ENCODE measurements at regions not wholly inside any gene's neighbourhood (a gene's known extent, or its start where the extent isn't known, plus 50 kb on each side); places are given as distances from the start of the nearest gene placed in this dataset.
"Not testable (repeated sequence)": the region's sequence is repeated elsewhere in the genome, so short reads cannot be mapped to it uniquely, and the experiment has no call there.

DNA sequence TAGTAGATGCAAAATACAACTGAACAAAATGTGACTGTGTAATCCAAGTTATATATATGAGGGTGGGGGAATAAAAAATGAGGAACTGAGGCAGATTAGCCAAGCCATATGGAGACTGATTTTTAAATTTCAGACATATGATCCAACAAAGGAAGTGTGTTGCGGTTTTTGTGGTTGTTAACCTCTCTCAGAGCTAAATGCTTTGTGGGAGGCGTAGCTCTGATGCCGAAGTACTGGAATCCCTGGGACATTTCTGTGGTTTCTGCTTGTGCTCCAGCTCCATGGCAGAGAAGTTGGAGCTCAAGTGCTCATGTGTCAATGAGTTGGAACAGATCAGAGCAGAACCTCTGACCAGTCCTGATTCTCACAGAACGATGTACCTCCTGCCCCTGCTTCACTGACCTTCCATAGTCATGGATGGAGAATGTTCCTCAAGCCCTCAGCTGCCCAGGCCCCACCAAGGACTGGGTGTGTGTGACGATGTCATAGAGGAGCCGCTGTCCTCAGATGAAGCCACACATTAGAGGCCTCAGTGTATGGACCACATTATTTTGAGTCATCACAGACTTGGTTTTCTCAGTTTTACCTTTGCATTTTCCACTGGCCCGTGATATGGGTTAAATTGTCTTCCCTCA, 107.6 kb downstream of the SOX1 start:
- no peak for DNase-seq (ENCODE audit: low spot score)

DNA sequence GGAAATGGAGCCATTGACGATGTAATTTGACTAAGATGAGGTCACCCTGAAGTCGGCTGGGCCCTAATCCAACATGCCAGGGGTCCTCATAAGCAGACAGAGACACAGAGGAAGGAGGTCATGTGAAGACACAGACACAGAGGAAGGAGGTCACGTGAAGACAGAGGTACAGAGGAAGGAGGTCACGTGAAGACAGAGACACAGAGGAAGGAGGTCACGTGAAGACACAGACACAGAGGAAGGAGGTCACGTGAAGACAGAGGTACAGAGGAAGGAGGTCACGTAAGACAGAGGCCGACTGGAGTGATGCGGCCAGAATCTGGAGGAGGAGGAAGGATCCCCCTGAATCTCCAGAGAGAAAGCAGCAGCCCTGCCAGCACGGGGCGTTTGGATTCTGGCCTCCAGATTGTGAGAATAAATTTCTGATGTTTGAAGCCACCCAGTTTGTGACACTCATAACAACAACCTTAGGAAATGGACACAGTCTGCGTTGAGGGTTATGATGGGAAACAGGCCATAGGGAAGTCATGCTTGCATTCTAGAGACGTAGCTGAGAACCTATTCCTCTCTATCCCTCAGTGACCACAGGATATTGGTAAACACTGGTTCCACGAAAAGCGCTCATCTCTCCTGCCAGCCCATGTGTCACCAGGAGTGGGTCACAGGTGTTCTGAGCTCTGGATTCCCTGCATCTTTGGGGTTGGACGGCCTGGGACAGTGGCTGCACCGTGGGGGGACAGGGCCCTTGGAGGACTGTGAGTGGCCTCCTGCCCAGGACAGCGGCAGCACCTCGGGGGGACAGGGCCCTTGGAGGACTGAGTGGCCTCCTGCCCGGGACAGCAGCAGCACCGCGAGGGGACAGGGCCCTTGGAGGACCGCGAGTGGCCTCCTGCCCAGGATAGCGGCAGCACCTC, 108.5 kb downstream of the SOX1 start:
- no peak for DNase-seq (ENCODE audit: low spot score)

DNA sequence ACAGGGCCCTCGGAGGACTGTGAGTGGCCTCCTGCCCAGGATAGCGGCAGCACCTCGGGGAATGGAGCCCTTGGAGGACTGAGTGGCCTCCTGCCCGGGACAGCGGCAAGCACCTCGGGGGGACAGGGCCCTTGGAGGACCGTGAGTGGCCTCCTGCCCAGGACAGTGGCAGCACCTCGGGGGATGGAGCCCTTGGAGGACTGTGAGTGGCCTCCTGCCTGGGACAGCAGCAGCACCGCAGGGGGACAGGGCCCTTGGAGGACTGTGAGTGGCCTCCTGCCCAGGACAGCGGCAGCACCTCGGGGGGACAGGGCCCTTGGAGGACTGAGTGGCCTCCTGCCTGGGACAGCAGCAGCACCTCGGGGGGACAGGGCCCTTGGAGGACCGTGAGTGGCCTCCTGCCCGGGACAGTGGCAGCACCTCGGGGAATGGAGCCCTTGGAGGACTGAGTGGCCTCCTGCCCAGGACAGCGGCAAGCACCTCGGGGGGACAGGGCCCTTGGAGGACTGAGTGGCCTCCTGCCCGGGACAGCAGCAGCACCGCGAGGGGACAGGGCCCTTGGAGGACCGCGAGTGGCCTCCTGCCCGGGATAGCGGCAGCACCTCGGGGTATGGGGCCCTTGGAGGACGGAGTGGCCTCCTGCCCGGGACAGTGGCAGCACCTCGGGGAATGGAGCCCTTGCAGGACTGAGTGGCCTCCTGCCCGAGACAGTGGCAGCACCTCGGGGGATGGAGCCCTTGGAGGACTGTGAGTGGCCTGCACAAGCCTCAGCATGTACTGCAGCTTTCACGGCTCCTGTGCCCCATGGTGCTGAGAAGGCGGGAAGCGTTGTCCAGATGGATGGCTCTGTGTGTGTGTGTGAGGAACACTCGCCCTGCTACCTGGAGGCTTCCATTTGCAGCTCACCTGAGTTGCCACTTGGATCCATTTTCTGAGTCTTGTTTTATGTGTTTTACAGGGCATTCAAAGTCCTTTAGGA, 109.5 kb downstream of the SOX1 start:
- DNase-seq (ENCODE audit: low spot score): not testable (repeated sequence)

DNA sequence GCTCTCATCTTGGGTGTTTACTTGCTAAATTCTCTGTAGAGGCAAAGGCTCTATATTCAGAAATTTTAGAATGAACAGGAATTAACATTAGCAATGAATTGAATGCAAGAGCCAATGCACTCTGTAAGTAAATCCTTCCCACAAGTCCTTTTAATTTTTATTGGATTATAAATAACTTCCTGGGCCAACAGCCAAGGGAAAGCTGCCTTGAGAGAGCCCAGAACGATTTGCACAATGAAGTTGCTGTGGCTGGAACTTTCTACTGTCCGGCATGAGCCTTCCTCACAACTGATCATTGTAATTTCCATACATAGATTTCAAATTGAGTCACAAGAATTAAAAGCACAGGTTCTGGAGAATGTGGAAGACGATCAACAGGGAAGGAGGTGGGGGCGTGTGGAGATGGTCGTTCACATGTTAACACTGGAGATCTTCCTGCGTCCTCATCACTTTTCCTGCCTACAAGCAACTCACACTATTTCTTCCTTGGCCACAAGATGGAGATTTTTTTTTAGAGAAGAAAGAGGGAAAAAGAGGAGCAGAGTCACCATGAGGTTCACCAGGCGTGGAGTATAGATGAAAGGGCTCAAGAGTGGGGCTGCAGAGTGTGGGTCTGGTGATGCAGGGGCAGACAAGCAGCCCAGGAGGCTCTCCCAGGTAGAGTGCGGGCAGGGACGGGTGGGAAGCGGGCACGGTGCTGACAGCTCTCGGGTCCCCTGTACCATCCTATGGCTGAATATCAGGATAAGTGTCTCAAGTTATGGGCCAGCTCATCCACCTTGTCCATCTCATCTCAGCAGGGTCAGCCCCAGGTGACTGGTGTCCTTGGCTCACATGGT, 110.7 kb downstream of the SOX1 start:
- DNase-seq (ENCODE audit: low spot score): no peak

DNA sequence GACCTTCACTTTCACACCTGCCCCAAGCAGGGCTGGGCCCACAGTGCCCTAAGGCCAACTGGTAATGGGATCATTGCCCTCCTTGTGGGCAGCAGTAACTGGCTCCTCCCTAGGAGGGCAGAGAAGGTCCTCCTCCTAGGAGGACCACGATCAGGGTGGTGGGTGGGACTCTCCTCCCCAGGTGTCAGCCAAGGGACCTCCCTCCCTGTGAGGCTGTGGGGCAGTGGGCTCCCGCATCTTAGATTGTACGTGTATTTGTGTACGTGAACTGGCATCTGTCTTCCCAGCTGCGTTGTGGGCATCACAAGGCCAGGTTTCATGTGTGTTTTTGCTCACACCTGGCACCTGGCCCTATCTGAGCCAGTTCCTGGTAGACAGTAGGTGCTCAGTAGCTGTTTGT, 111.8 kb downstream of the SOX1 start:
- no peak for DNase-seq (ENCODE audit: low spot score)

DNA sequence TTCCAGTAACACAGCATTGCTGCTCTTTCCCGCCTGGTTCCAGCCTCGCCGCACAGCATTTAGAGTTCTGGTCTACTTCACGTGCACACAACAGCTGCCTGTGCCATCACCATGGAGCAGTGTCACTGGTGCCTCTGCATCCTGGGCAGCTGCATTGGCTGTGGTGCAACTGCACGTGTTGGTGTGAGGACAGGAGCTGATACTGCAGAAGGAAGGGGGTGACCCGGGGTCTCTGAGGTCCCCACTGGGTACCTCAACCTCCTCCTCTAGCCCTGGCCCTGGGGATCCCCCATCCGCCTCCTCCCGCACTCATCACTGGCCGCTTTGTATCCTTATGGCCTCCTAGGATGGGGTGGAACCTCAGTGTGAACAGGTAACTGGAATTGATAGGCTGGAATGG, 112.5 kb downstream of the SOX1 start:
- no peak for DNase-seq (ENCODE audit: low spot score)

DNA sequence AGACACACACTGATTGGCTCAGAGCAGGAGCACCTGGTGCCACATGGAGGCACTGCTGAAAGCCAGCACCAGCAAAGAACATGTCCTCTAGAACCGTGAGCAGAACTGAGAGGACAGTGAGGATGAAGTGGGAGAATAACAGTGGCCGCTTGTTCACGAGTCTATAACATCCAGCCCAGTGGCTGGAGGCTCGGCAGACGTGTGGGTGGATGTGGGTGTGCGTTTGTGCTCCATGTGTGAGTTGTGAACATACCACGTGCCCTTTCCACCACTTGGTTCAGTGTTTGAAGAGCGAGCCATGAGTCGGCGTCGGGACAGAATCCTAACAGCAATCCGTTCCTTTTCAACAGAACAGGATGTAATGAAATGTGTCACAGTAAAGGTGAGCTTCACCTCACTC, 113.0 kb downstream of the SOX1 start:
- DNase-seq (ENCODE audit: low spot score): no peak

DNA sequence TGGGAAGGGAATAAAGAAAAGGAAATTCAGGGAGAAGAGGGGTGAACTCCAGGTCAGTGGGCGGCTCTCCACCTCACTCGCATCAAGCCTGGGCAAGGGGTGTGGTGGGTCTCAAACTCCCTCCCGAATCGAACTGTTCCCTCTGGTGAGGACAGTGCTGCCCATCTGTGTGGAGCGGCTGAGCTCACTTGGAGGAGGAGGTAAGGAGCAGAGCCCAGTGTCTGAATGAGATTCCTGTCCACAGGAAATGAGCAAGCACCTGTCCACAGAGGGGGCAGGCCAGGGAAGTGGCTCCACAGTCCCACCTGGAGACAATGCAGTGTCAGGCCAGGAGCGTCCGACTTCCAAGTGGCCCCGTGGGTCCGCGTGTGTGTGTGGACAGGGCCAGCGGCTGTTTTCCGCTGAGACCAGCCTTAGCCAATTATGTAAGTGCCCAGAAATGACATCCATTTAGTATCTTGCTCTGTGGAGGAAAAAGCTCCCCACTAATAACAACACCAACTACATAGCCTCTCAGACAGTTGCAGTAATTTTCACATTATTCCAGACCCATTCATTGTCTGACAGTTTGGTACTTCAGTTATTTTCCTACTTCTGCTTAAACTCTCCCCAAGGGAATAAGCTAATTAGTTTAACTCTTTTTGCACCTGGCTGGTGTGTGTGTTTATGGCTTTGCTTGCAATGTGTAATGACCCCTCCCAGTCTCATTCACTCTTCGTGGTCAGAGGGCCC, 114.6 kb downstream of the SOX1 start:
- DNase-seq (ENCODE audit: low spot score): no peak

DNA sequence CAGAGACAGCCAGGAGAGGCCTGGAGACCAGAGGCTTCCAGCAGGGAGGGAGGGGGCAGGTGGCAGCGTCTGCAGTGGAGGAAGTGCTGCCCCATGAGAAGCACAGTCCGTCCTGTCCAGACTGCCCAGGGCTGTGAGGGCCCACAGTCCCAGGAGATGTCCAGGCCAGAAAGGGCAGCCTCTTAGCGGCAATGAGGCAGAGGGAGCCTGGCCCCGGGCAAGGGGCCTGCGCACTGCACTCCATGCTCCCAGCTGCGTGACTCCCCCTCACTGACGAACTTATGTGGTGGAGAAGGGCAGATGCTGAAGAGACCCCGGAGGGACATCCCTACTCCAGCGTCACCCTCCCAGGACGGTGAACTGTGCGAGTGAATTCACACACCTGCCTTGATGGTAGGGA, 115.3 kb downstream of the SOX1 start:
- DNase-seq (ENCODE audit: low spot score): no peak

DNA sequence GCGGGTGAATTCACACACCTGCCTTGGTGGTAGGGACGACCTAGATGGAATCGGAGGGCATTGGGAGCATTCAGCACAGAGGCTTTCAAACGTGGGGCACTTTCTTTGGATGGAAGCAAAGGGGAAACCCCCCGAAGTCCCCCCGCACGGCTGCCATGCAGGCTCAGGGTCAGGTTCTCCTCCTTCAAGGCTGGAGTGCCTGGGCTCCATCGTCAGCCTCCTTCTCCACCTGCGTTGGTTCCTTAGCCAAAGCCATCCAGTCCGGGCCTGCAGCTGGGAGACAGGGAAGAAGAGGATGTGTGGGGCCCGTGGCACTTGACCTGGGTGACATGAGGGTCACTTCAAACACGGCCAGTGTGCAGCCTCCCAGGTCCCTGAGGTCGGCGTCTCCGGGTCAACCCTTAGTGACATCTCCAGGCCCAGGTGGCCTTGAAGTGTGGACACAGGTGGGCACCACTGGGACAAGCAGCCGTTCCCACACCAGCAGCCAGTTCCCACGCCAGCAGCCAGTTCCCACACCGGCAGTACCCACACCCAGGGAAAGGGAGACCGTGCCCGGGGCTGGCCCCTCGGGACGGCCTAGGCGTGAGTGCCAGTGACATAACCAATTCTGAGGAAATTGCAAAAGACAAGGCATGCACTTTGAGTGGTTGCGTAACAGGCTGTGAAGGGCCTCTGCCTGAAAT, 116.0 kb downstream of the SOX1 start:
- no peak for DNase-seq (ENCODE audit: low spot score)

DNA sequence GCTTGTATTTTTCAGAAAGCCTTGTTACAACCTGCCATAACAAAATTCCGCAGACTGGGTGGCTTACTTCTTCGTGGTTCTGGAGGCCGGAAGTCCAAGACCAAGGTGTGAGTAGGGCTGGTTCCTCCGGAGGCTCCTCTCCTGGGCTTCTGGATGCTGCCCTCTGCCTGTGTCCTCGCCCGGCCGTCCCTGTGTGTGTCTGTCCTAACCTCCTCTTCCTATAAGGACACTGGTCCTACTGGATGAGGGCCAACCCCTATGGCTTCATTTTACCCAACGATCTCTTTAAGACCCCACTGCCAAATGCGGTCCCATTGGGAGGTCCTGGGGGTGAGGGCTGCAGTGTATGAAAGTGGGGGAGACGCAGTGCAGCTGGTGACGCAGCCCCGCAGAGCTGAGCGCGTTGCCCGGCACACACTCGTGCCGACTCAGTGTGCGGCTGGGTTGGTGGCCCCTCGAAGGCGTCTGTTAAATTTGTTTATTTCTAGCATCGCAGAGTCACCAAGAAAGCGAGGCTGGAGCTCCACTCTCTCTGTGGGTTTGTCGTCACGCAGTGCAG, 116.7 kb downstream of the SOX1 start:
- no peak for DNase-seq (ENCODE audit: low spot score)

DNA sequence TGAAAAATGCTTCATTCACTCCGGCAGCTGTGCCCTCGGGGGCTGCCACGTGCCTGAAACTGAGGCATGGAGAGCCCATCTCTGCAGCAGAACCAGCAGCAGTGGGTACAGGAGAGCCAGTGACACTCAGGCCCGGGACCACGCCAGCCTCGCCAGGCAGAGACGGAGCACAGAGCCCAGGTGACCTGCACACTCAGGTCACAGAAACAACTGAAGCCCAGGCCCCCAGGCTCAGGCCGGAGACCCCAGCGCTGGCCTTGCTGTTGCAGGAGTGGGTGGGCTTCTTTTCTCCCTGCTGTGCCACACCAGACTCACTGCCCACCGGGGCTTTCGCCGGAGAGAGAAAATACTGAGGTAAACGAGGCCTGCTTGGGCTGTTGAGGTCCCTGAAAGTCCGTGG, 117.3 kb downstream of the SOX1 start:
- DNase-seq (ENCODE audit: low spot score): no peak

DNA sequence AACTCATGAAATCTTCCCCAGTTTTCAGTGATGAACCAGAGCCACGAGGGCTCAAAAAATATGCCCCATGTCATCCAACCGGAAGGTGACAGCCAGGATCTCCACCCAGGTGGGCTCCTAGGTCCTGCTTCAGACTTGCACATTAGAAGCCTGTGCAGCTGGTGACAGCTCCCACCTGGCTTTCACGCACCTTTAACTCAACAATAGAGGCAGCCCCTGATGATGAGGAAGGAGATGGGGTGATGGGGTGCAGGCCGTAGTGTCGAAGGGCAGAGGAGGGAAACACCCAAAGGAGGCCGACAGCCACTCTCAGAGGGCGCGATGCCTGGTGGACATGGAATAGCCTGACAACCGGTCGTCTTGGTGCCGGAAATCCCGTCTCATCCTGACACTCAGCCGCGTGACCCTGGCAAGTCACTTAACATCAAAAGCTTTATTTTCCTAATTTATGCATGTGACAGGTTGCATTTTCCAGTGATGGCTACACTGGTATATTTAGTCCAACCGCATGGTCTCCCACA, 118.0 kb downstream of the SOX1 start:
- DNase-seq (ENCODE audit: low spot score): no peak

DNA sequence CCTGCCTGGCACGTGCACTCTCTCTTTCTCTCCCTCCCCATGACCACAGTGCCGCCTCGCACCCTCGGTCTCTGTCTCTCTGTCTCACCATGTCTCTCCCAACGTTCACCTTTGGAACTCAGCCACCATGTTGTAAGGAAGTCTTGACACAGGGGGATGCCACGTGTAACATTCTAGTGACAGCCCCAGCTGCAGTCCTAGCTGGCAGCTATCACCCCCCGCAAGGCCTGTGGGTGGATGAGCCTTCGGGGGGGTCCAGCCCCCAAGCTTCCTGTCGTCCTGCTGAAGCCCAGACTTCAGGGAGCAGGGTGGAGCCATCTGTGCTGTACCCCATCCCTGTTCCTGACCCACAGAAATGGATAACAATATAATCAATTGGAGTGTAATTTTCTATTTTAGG, 118.5 kb downstream of the SOX1 start:
- no peak for DNase-seq (ENCODE audit: low spot score)

DNA sequence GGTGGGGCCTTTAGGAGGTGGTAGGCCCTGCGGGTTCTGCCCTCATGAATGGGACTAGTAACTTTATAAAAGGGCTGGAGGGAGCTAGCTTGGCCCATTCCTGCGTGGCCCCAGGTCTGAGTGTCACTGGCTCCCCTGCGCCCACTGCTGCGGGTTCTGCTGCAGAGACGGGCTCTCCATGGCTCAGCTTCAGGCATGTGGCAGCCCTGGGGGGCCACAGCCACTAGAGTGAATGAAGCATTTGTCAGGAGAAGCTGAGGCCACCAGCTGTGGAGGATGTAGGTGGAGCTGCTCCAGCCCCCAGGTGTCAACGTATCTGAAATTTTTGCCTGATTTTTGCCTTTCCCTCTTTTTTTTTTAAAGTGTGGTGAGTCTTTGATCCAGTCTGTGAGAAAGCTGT, 119.1 kb downstream of the SOX1 start:
- DNase-seq (ENCODE audit: low spot score): no peak

DNA sequence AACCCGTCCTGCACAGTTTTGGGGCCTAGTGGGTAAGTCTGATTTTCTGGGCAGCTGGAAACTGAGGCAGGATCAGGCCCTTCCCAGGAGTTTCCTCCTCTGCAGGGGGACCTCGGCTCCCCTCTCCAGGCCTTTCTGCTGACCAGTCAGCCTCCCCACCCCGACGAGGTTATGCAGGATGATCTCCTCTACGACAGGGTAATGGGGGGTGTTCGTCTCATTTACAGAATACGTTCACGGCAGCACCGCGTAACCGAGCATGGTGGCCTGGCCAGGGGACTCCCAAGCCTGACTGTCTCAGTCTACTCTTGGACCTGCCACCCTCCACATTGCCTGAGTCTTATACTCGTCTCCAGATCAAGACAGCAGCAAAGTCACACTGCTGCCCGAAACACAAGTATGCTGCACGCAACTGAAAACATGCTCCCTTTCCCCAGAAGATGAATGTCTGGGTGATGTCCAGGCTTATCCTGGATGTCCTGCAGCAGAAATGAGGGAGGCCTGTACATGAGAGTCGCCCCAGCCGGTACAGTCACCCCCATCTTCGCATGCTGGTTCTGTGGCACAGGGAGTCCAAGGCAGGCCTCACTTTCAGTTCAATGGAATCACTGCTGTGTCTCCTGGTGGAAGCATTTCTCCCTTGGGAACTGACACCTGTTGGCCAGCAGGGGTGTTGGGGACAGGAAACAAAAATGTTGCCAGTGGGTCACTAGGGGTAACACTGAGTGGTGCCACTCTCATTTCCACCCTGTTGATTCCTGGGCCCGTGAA, 120.8 kb downstream of the SOX1 start:
- DNase-seq (ENCODE audit: low spot score): no peak

DNA sequence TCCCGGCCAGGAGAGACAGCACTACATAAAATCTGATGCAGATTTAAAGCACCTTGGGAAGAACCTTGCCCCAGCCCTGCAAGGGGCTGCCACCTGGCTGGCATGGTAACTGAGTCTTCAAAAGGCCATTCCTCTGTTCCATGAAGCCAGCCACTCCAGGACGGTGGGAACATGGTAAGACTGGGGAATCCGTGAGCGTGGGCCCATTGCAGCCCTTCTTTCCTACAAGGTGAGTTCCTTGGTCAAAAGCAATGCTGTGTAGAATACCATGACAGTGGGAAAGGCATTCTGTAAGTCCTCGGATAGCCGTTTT, 121.3 kb downstream of the SOX1 start:
- DNase-seq (ENCODE audit: low spot score): no peak

DNA sequence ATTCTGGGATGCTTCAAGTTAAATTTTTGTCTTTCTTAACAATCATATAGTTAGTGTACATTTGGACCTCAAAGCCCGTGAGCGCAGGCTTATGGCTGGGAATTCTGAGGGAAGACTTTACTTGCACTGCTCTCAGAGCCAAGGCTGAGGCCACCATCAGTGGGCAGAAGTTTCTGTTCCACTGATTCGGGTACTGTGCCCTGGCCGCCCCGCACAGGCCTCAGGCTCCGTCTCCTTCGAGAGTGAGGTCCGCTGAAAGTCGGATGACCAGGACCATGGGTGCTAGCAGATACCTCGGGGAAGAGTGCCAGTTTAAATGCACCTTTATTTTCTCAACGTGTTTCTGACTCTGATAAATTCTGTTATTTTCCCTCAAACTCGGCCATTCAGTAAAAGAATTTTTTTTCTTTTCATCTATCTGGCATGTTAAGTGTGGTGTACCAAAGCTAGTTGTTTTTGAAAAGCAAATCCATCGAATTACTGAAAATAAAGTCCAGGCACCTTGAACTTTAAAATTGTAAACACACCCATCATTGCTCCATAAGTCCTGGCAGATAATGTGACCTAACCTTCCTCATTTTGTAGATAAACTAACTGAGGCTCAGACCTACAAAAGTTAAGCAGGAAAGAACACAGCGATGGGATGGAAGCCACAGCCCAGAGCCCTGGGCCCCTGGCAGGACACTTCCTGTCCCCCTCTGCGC, 126.7 kb downstream of the SOX1 start:
- no peak for DNase-seq (ENCODE audit: low spot score)

DNA sequence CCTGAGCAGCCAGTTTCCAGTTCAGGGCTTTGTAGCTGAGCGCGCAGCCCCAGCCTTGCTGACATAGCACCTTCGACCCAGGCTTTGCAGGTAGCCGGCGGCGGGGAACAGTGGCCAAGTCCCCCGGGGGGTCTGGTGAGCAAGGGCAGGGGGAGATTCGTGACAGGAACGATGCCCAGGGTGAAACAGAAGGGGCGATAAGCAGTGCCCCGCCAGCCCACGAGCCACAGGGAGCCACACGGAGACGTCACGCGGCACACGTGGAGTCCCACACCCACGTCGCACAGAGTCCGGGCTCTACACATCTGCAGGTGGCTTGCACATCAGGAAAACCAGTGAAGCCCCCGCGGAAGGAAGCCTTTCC, 127.2 kb downstream of the SOX1 start:
- DNase-seq (ENCODE audit: low spot score): no peak
